HCT116 (cell line): ENCODE measurements at regions not wholly inside any gene's neighbourhood (a gene's known extent, or its start where the extent isn't known, plus 50 kb on each side); places are given as distances from the start of the nearest gene placed in this dataset.

Source experiments
- EGR1 ChIP-seq: IDR thresholded peaks from 2 replicates; pipeline ENCODE4 v1.6.1; 2012; ENCODE audit warnings: low read depth
- EZH2 ChIP-seq: fragments of 200-600 bp; sonication (generic); IDR thresholded peaks from 2 replicates; pipeline ENCODE4 v1.6.1; 2017; ENCODE audit warnings: antibody characterized with exemption, mixed run types
- POLR2AphosphoS5 ChIP-seq: IDR thresholded peaks from 2 replicates; pipeline ENCODE4 v1.6.1; 2011; ENCODE audit warnings: mild to moderate bottlenecking, low read depth, low read length, moderate library complexity
- SP1 ChIP-seq: IDR thresholded peaks from 2 replicates; pipeline ENCODE4 v1.6.1; 2012; ENCODE audit warnings: low read depth
- TF ChIP-seq, protein P1 (sequence below): IDR thresholded peaks from 2 replicates; pipeline ENCODE4 v1.6.1; 2011; ENCODE audit warnings: mild to moderate bottlenecking, low read length, moderate library complexity; ENCODE audit not compliant: insufficient replicate concordance; ENCODE audit errors: extremely low read depth
- TF ChIP-seq, protein P2 (sequence below), 3 experiments: fragments of 200-600 bp in 1 of 3; sonication (generic) in 1 of 3; IDR thresholded peaks in 2 of 3; conservative IDR thresholded peaks in 1 of 3; 2 replicates each; pipeline ENCODE4 v1.5.1; 2012 to 2017; ENCODE audit warnings: low read depth in 2 of 3, low read length in 2 of 3, antibody characterized with exemption in 1 of 3, borderline replicate concordance in 1 of 3, control low read depth in 1 of 3, mild to moderate bottlenecking in 1 of 3, mixed read lengths in 1 of 3, mixed run types in 1 of 3, moderate library complexity in 1 of 3; ENCODE audit not compliant: insufficient read depth in 1 of 3
- TF ChIP-seq, protein P3 (sequence below): IDR thresholded peaks from 2 replicates; pipeline ENCODE4 v1.6.1; 2012; ENCODE audit warnings: low read depth

GRCh38 chr3:40827942-40828688 lies 303.4 kb downstream of the ZNF621 start:
- TF ChIP-seq, protein P1, sequence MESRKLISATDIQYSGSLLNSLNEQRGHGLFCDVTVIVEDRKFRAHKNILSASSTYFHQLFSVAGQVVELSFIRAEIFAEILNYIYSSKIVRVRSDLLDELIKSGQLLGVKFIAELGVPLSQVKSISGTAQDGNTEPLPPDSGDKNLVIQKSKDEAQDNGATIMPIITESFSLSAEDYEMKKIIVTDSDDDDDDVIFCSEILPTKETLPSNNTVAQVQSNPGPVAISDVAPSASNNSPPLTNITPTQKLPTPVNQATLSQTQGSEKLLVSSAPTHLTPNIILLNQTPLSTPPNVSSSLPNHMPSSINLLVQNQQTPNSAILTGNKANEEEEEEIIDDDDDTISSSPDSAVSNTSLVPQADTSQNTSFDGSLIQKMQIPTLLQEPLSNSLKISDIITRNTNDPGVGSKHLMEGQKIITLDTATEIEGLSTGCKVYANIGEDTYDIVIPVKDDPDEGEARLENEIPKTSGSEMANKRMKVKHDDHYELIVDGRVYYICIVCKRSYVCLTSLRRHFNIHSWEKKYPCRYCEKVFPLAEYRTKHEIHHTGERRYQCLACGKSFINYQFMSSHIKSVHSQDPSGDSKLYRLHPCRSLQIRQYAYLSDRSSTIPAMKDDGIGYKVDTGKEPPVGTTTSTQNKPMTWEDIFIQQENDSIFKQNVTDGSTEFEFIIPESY = no peak
- TF ChIP-seq, protein P2, sequence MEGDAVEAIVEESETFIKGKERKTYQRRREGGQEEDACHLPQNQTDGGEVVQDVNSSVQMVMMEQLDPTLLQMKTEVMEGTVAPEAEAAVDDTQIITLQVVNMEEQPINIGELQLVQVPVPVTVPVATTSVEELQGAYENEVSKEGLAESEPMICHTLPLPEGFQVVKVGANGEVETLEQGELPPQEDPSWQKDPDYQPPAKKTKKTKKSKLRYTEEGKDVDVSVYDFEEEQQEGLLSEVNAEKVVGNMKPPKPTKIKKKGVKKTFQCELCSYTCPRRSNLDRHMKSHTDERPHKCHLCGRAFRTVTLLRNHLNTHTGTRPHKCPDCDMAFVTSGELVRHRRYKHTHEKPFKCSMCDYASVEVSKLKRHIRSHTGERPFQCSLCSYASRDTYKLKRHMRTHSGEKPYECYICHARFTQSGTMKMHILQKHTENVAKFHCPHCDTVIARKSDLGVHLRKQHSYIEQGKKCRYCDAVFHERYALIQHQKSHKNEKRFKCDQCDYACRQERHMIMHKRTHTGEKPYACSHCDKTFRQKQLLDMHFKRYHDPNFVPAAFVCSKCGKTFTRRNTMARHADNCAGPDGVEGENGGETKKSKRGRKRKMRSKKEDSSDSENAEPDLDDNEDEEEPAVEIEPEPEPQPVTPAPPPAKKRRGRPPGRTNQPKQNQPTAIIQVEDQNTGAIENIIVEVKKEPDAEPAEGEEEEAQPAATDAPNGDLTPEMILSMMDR (IDR thresholded peaks at IDR 0.05 in 2 of 3, conservative IDR thresholded peaks at IDR 0.05 in 1 of 3; ENCODE audit: borderline replicate concordance in 1 of 3, insufficient read depth in 1 of 3, low read depth in 2 of 3, low read length in 2 of 3) = no peak
- TF ChIP-seq EGR1 (no peak), POLR2AphosphoS5 (no peak), SP1 (no peak), EZH2 (no peak)
- TF ChIP-seq, protein P3, sequence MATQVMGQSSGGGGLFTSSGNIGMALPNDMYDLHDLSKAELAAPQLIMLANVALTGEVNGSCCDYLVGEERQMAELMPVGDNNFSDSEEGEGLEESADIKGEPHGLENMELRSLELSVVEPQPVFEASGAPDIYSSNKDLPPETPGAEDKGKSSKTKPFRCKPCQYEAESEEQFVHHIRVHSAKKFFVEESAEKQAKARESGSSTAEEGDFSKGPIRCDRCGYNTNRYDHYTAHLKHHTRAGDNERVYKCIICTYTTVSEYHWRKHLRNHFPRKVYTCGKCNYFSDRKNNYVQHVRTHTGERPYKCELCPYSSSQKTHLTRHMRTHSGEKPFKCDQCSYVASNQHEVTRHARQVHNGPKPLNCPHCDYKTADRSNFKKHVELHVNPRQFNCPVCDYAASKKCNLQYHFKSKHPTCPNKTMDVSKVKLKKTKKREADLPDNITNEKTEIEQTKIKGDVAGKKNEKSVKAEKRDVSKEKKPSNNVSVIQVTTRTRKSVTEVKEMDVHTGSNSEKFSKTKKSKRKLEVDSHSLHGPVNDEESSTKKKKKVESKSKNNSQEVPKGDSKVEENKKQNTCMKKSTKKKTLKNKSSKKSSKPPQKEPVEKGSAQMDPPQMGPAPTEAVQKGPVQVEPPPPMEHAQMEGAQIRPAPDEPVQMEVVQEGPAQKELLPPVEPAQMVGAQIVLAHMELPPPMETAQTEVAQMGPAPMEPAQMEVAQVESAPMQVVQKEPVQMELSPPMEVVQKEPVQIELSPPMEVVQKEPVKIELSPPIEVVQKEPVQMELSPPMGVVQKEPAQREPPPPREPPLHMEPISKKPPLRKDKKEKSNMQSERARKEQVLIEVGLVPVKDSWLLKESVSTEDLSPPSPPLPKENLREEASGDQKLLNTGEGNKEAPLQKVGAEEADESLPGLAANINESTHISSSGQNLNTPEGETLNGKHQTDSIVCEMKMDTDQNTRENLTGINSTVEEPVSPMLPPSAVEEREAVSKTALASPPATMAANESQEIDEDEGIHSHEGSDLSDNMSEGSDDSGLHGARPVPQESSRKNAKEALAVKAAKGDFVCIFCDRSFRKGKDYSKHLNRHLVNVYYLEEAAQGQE = no peak
